Naive B cell (primary cell): ENCODE measurements at regions not wholly inside any gene's neighbourhood (a gene's known extent, or its start where the extent isn't known, plus 50 kb on each side); places are given as distances from the start of the nearest gene placed in this dataset.

Experiments used
- ATAC-seq, 2 donors: fragments of 150-1000 bp; cut with Tn5 transposase; 2 replicates each; pipeline ENCODE4 v1.10.0; 2021; ENCODE audit warnings: low read depth in 2 of 2, mild to moderate bottlenecking in 2 of 2, moderate library complexity in 2 of 2
- DNase-seq: peaks from one replicate; pipeline ENCODE4 v3.0.0; 2022
- H3K27ac Mint-ChIP-seq, 6 donors: one replicate each; pipeline ENCODE4 v1.8.0; 2020 to 2022; ENCODE audit warnings: mild to moderate bottlenecking in 6 of 6, mixed read lengths in 6 of 6, moderate library complexity in 5 of 6, inconsistent platforms in 2 of 6
- H3K27me3 Mint-ChIP-seq, 3 donors: one replicate each; pipeline ENCODE4 v1.8.0; 2021 to 2022; ENCODE audit warnings: mixed read lengths in 3 of 3, mild to moderate bottlenecking in 1 of 3
- H3K36me3 Mint-ChIP-seq, 2 donors: one replicate each; pipeline ENCODE4 v1.8.0; 2020 to 2022; ENCODE audit warnings: mixed read lengths in 2 of 2, inconsistent platforms in 1 of 2, mild to moderate bottlenecking in 1 of 2
- H3K4me1 Mint-ChIP-seq, 3 donors: one replicate each; pipeline ENCODE4 v1.8.0; 2020 to 2022; ENCODE audit warnings: mixed read lengths in 3 of 3, inconsistent platforms in 1 of 3, mild to moderate bottlenecking in 1 of 3, moderate library complexity in 1 of 3
- H3K4me3 Mint-ChIP-seq, 8 donors: one replicate each; pipeline ENCODE4 v1.8.0; 2020 to 2022; ENCODE audit warnings: mild to moderate bottlenecking in 8 of 8, mixed read lengths in 8 of 8, moderate library complexity in 8 of 8, inconsistent platforms in 2 of 8
- H3K9me3 Mint-ChIP-seq, 7 donors: one replicate each; pipeline ENCODE4 v1.8.0; 2020 to 2022; ENCODE audit warnings: mixed read lengths in 7 of 7, mild to moderate bottlenecking in 5 of 7, inconsistent platforms in 2 of 7, moderate library complexity in 1 of 7

GRCh38 chr22:48438096-48438495 lies 1389.6 kb downstream of the BRD1 start:
- Mint-ChIP-seq H3K4me1 (peaks cover 0 to 2% (median 2%) of the 10 kb centered on the region in 3 donors), H3K27ac (no peak overlapping the region), H3K36me3 (no peaks in the 10 kb centered on the region), H3K9me3 (peaks cover 0 to 1% (median 0%) of the 10 kb centered on the region in 7 donors), H3K4me3 (no peak overlapping the region), H3K27me3 (peaks cover 64 to 77% (median 75%) of the 10 kb centered on the region in 3 donors)
- DNase-seq, result no peak
- no peak for ATAC-seq

GRCh38 chr22:48436201-48436931 lies 1391.3 kb downstream of the BRD1 start:
- Mint-ChIP-seq H3K27ac (no peak overlapping the region), H3K27me3 (peaks cover 54 to 82% (median 70%) of the 10 kb centered on the region in 3 donors), H3K36me3 (no peaks in the 10 kb centered on the region), H3K9me3 (peaks cover 0 to 1% (median 0%) of the 10 kb centered on the region in 7 donors), H3K4me1 (no peaks in the 10 kb centered on the region), H3K4me3 (no peak overlapping the region)
- ATAC-seq, result no peak
- no peak for DNase-seq

GRCh38 chr22:48434868-48435250 lies 1392.8 kb downstream of the BRD1 start:
- peaks cover 0 to 1% (median 0%) of the 10 kb centered on the region in 7 donors for H3K9me3 Mint-ChIP-seq
- ATAC-seq (no peak), DNase-seq (no peak)
- peaks cover 59 to 79% (median 72%) of the 10 kb centered on the region in 3 donors for H3K27me3 Mint-ChIP-seq
- no peak overlapping the region for H3K27ac Mint-ChIP-seq
- H3K4me3 Mint-ChIP-seq, result no peak overlapping the region
- H3K36me3 Mint-ChIP-seq, result no peaks in the 10 kb centered on the region
- no peaks in the 10 kb centered on the region for H3K4me1 Mint-ChIP-seq

- no peaks in the 10 kb centered on the region for H3K4me1 Mint-ChIP-seq
- no peaks in the 10 kb centered on the region for H3K36me3 Mint-ChIP-seq
- no peak for ATAC-seq
- no peak overlapping the region for H3K4me3 Mint-ChIP-seq
- peaks cover 56 to 80% (median 74%) of the 10 kb centered on the region in 3 donors for H3K27me3 Mint-ChIP-seq
- no peak for DNase-seq
- H3K9me3 Mint-ChIP-seq, result peaks cover 0 to 1% (median 0%) of the 10 kb centered on the region in 7 donors
- H3K27ac Mint-ChIP-seq, result no peak overlapping the region
Observed at GRCh38 chr22:48434156-48434867, 1393.4 kb downstream of the BRD1 start.

GRCh38 chr22:48433647-48434046 lies 1394.0 kb downstream of the BRD1 start:
- H3K4me1 Mint-ChIP-seq, result no peaks in the 10 kb centered on the region
- no peak overlapping the region for H3K27ac Mint-ChIP-seq
- H3K9me3 Mint-ChIP-seq, result peaks cover 0 to 1% (median 0%) of the 10 kb centered on the region in 7 donors
- no peak for ATAC-seq
- H3K27me3 Mint-ChIP-seq, result peaks cover 56 to 79% (median 75%) of the 10 kb centered on the region in 3 donors
- DNase-seq, result no peak
- H3K36me3 Mint-ChIP-seq, result no peaks in the 10 kb centered on the region
- H3K4me3 Mint-ChIP-seq, result no peak overlapping the region

GRCh38 chr22:48432781-48433518 lies 1394.7 kb downstream of the BRD1 start:
- Mint-ChIP-seq H3K27ac (no peak overlapping the region), H3K4me3 (no peak overlapping the region)

GRCh38 chr22:48431536-48432315 lies 1395.9 kb downstream of the BRD1 start:
- Mint-ChIP-seq H3K9me3 (no peaks in the 10 kb centered on the region), H3K4me3 (no peak overlapping the region), H3K27me3 (peaks cover 48 to 77% (median 68%) of the 10 kb centered on the region in 3 donors), H3K36me3 (no peaks in the 10 kb centered on the region), H3K4me1 (no peaks in the 10 kb centered on the region), H3K27ac (no peak overlapping the region)
- DNase-seq (no peak), ATAC-seq (no peak)

More at GRCh38 chr22:48432781-48433518, 1394.7 kb downstream of the BRD1 start:
- Mint-ChIP-seq H3K27me3 (peaks cover 54 to 75% (median 72%) of the 10 kb centered on the region in 3 donors), H3K4me1 (no peaks in the 10 kb centered on the region), H3K9me3 (peaks cover 0 to 1% (median 0%) of the 10 kb centered on the region in 7 donors), H3K36me3 (no peaks in the 10 kb centered on the region)
- DNase-seq (no peak), ATAC-seq (no peak)

- no peak overlapping the region for H3K4me3 Mint-ChIP-seq
- no peaks in the 10 kb centered on the region for H3K9me3 Mint-ChIP-seq
- no peak for ATAC-seq
- H3K27ac Mint-ChIP-seq, result no peak overlapping the region
- no peaks in the 10 kb centered on the region for H3K36me3 Mint-ChIP-seq
- no peak for DNase-seq
- H3K4me1 Mint-ChIP-seq, result no peaks in the 10 kb centered on the region
- peaks cover 49 to 79% (median 67%) of the 10 kb centered on the region in 3 donors for H3K27me3 Mint-ChIP-seq
Observed at GRCh38 chr22:48431014-48431413, 1396.7 kb downstream of the BRD1 start.

GRCh38 chr22:48429446-48430020 lies 1398.1 kb downstream of the BRD1 start:
- no peak for ATAC-seq
- no peak for DNase-seq
- Mint-ChIP-seq H3K27me3 (peaks cover 49 to 83% (median 71%) of the 10 kb centered on the region in 3 donors), H3K4me1 (no peaks in the 10 kb centered on the region), H3K9me3 (no peaks in the 10 kb centered on the region), H3K27ac (no peak overlapping the region), H3K36me3 (no peaks in the 10 kb centered on the region), H3K4me3 (no peak overlapping the region)

GRCh38 chr22:48428631-48429371 lies 1398.9 kb downstream of the BRD1 start:
- Mint-ChIP-seq H3K4me1 (no peaks in the 10 kb centered on the region), H3K36me3 (no peaks in the 10 kb centered on the region), H3K27me3 (peaks cover 44 to 84% (median 72%) of the 10 kb centered on the region in 3 donors), H3K9me3 (no peaks in the 10 kb centered on the region), H3K4me3 (no peak overlapping the region), H3K27ac (no peak overlapping the region)
- DNase-seq (no peak), ATAC-seq (no peak)

GRCh38 chr22:48427731-48428211 lies 1399.9 kb downstream of the BRD1 start:
- Mint-ChIP-seq H3K36me3 (no peaks in the 10 kb centered on the region), H3K4me3 (no peak overlapping the region), H3K27me3 (peaks cover 38 to 80% (median 63%) of the 10 kb centered on the region in 3 donors), H3K4me1 (no peaks in the 10 kb centered on the region), H3K27ac (no peak overlapping the region), H3K9me3 (no peaks in the 10 kb centered on the region)
- ATAC-seq (no peak), DNase-seq (no peak)
